ENCODE measurements at regions not wholly inside any gene's neighbourhood (a gene's known extent, or its start where the extent isn't known, plus 50 kb on each side); places are given as distances from the start of the nearest gene placed in this dataset.
"Not testable (repeated sequence)": the region's sequence is repeated elsewhere in the genome, so short reads cannot be mapped to it uniquely, and the experiment has no call there.

DNA sequence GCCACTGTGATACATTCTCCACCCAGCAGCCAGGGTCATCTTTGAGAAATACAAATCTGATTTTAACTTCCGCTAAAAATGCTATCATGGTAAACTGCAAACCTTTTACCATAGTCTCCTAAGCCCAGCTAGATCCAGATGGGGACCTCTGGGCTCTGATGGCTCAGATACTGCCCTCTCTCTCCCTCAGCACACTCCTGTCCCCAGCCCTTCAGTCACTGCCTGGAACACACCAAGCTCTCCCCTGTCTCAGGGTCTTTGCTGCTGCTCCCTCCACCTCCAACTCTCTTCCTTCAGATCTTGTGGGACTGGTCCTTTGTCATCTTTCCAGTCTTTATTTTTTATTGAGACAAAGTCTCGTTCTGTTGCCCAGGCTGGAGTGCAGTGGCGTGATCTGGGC lies 65.1 kb downstream of the SPRY4 start:
- in situ Hi-C loops (cut with HindIII; ENCODE audit: low pct_ligation_motif_present, low pct_unique_long_range_greater_than_20kb, low sequenced_read_pairs), result no loop called here
- no peak for DNase-seq

GRCh38 chr5:142255831-142256230 lies 69.0 kb downstream of the SPRY4 start:
- DNase-seq, result no peak
- in situ Hi-C loops (cut with HindIII; ENCODE audit: low pct_ligation_motif_present, low pct_unique_long_range_greater_than_20kb, low sequenced_read_pairs), result no loop called here

GRCh38 chr5:142254431-142254830 lies 70.4 kb downstream of the SPRY4 start:
- DNase-seq, result no peak
- in situ Hi-C loops (cut with HindIII; ENCODE audit: low pct_ligation_motif_present, low pct_unique_long_range_greater_than_20kb, low sequenced_read_pairs), result no loop called here

DNA sequence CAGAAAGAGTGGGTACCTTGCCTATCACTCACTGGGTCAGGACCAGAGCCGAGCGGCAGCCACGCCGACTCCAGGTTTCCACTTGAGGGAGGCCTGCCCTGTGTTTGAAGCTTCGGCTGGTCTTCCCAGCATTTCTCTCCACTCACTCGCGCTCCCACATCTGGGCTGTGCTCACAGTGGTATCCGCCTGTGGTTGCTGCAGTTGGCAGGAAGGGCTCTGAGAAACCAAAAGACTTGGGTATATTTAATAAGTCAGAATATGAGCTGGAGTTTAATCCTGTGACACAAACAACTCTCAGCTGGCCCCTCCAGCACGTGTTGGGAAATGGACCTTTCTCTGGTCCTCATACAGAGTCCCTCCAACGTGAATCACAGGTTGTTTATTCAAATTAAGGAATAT lies 70.9 kb downstream of the SPRY4 start:
- in situ Hi-C loops (cut with HindIII; ENCODE audit: low pct_ligation_motif_present, low pct_unique_long_range_greater_than_20kb, low sequenced_read_pairs), result no loop called here
- DNase-seq, result no peak

DNA sequence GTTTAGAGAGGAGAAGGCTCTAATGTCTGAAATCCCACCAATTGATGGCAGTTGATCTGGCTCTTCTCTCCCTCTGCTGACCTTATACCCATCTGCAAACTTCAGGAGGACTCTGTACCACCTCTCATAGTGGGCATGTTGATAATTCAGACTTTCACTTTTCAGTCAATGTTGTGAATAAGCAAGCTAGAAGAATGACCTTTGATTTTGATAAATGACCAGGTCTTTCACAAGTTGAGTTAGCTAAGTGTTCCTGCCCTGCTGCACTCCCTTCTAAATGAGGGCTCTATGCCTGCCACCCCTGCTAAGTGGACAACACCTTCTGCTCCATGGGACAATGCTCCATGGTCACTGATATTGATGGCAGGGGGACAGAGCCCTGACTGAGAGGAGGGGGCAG lies 74.7 kb downstream of the SPRY4 start:
- in situ Hi-C loops (cut with HindIII; ENCODE audit: low pct_ligation_motif_present, low pct_unique_long_range_greater_than_20kb, low sequenced_read_pairs), result no loop called here
- DNase-seq, result no peak

GRCh38 chr5:142248853-142249462 lies 75.9 kb downstream of the SPRY4 start:
- in situ Hi-C loops (cut with HindIII; ENCODE audit: low pct_ligation_motif_present, low pct_unique_long_range_greater_than_20kb, low sequenced_read_pairs), result no loop called here
- DNase-seq, result no peak

- in situ Hi-C loops (cut with HindIII; ENCODE audit: low pct_ligation_motif_present, low pct_unique_long_range_greater_than_20kb, low sequenced_read_pairs), result no loop called here
- peak; percentile 19 for DNase-seq
Observed at GRCh38 chr5:142246258-142246657, 78.6 kb downstream of the SPRY4 start.

DNA sequence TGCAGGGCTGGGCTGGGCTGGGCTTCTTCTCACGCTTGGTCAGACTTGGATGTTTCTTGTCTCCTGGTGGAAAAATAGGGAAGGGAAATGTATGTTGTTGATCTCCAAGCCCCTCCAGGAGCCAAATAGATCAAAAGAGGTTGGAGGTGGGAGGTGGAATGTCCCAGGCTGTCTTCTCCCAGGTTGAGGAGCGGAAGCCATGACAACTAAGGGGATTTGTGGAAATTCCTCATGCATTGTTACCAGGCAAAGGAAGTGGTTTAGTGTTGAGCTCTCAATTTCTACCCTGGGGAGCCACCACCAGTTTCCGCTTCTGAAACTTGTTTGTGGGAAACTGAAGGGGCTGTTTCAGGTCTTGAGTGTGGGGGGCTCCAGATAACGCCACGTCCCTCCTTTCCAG lies 79.0 kb downstream of the SPRY4 start:
- in situ Hi-C loops (cut with HindIII; ENCODE audit: low pct_ligation_motif_present, low pct_unique_long_range_greater_than_20kb, low sequenced_read_pairs), result no loop called here

GRCh38 chr5:142244440-142244839 lies 80.4 kb downstream of the SPRY4 start:
- DNase-seq, result no peak
- in situ Hi-C loops (cut with HindIII; ENCODE audit: low pct_ligation_motif_present, low pct_unique_long_range_greater_than_20kb, low sequenced_read_pairs), result no loop called here

More for the DNA sequence above, 79.0 kb downstream of the SPRY4 start:
- no peak for DNase-seq

- no peak for DNase-seq
- in situ Hi-C loops (cut with HindIII; ENCODE audit: low pct_ligation_motif_present, low pct_unique_long_range_greater_than_20kb, low sequenced_read_pairs), result no loop called here
Observed at GRCh38 chr5:142242272-142242671, 82.5 kb downstream of the SPRY4 start.

GRCh38 chr5:142239394-142240159 lies 85.2 kb downstream of the SPRY4 start:
- in situ Hi-C loops (cut with HindIII; ENCODE audit: low pct_ligation_motif_present, low pct_unique_long_range_greater_than_20kb, low sequenced_read_pairs), result no loop called here
- DNase-seq, result no peak

DNA sequence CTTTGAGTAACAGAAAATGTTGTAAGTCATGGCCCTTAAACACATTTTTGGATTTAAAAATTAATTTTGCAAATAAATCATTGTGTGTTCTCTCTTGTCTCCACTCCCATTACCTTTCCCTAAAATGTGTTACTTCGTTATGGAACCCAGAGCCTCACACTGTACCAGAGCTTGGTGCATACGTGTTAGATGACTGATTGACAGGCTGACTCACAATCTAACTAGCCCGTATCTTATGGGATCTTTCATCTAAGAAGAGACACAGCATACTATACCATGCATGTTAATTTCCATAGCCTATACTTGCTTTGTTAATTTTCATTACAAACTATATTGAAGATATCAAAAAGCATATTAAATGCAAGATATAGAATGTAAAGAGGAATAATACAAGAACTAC lies 87.1 kb downstream of the SPRY4 start:
- in situ Hi-C loops (cut with HindIII; ENCODE audit: low pct_ligation_motif_present, low pct_unique_long_range_greater_than_20kb, low sequenced_read_pairs), result no loop called here
- DNase-seq, result no peak

- in situ Hi-C loops (cut with HindIII; ENCODE audit: low pct_ligation_motif_present, low pct_unique_long_range_greater_than_20kb, low sequenced_read_pairs); DNase-seq: not testable (repeated sequence)
Observed at GRCh38 chr5:142236673-142237290, 88.0 kb downstream of the SPRY4 start.

GRCh38 chr5:142235870-142236672 lies 88.8 kb downstream of the SPRY4 start:
- no peak for DNase-seq
- in situ Hi-C loops (cut with HindIII; ENCODE audit: low pct_ligation_motif_present, low pct_unique_long_range_greater_than_20kb, low sequenced_read_pairs), result no loop called here

- in situ Hi-C loops (cut with HindIII; ENCODE audit: low pct_ligation_motif_present, low pct_unique_long_range_greater_than_20kb, low sequenced_read_pairs), result no loop called here
- no peak for DNase-seq
Observed at GRCh38 chr5:142235050-142235797, 89.6 kb downstream of the SPRY4 start.

DNA sequence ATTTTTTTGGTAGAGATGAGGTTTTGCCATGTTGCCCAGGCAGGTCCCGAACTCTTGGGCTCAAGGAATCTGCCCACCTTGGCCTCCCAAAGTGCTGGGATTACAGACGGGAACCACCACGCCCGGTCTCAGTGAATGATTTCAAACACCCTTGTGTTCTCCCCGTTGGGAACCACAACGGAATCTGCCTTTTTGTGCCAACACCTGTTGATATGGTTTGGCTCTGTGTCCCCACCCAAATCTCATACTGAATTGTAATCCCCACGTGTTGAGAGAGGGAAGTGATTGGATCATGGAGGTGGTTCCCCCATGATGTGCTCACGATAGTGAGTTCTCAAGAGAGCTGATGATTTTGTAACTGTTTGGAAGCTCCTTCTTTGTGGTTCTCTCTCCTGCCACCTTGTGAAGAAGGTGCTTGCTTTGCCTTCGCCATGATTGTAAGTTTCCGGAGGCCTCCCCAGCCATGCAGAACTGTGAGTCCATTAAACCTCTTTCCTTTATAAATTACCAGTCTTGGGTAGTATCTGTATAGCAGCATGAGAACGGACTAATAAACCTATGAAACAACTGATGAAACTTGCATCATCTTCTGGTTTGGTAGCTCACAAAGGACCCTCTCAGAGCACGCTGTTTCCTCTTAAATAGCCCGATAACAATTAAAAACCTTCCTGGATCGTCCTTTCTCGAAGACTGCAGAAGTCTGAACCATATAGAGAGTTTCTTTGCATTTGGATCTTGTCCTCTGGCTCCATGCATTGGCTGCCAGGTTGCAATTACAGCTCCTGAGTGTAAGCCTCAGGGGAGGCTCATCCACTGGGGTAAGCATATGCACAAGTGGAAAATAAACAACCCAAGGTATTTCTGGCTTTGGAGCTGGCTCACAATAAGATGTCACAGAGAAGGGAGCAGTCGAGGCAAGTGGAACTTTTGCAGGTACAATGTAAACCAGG lies 91.5 kb downstream of the SPRY4 start:
- in situ Hi-C loops (cut with HindIII; ENCODE audit: low pct_ligation_motif_present, low pct_unique_long_range_greater_than_20kb, low sequenced_read_pairs), result no loop called here
- no peak for DNase-seq

DNA sequence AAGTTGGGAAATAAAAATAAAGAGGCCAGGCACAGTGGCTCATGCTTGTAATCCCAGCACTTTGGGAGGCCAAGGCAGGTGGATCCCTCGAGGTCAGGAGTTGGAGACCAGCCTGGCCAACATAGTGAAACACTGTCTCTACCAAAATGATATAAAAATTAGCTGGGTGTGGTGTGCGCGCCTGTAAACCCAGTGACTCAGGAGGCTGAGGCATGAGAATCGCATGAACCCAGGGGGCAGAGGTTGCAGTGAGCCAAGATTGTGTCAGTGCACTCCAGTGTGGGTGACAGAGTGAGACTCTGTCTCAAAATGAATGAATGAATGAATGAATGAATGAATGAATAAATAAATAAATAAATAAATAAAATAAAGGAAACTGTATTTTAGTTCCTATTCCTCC lies 93.9 kb downstream of the SPRY4 start:
- in situ Hi-C loops (cut with HindIII; ENCODE audit: low pct_ligation_motif_present, low pct_unique_long_range_greater_than_20kb, low sequenced_read_pairs); DNase-seq: not testable (repeated sequence)
